ENCODE measurements at regions not wholly inside any gene's neighbourhood (a gene's known extent, or its start where the extent isn't known, plus 50 kb on each side); places are given as distances from the start of the nearest gene placed in this dataset.

DNA sequence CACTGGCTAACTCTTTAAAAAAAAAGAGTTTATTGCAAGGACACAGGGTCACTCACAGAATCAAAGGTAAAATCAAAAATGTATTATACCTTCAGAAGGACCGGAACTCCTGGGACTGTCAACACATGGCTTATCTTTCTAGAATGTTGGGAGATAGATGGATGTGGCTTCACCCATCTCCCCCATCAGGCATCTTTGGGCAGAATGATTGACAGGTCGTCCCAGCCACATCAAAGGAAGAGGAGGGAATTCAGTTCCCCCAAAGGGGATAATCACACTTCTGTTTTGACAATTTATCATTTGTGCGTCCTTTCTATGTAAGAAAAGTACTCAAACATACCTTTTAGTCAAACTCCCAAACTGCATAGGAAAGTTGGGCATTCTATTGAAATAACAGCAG is 228.6 kb upstream of the CDH5 start:
- DNase-seq (ENCODE audit: low read depth in 3 of 3): no peak

DNA sequence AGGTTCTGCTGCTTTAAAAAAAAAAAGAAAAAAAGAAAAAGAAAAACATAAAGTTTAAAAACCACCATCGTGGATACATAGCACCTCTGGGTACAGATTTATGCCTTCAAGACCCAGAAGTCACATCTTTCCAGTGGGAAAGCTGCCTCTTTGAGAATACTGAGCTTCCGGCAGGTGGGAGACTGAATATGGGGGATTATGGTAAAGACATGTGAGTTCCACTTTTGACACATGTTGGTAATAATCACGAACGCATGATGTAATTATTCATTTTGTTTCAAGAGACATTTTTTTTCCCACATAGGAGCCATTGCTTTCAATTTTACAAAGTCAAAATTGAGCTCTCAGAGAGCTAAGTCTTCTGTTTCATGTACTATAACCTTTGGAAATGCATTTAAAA is 229.7 kb upstream of the CDH5 start:
- DNase-seq (ENCODE audit: low read depth in 3 of 3): no peak

DNA sequence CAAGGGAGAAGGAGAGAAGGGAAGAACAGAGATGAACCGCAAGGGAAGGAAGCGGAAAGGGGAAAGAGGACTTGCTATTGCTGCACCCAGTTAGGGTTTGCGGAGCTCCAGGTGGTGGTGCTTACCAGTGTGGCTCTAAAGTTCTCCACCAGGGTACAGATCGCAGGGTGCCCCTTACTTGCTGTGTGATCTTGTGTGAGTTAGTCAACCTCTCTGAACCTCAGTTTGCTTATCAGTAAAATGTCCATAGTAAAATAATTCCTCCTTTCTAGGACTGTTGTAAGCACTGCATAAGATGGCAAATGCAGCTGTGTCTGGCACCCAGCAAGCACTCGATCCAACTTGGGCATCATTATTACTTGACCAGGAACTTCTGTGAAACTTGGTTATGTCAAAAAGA is 230.7 kb upstream of the CDH5 start:
- DNase-seq (ENCODE audit: low read depth in 3 of 3): no peak

DNA sequence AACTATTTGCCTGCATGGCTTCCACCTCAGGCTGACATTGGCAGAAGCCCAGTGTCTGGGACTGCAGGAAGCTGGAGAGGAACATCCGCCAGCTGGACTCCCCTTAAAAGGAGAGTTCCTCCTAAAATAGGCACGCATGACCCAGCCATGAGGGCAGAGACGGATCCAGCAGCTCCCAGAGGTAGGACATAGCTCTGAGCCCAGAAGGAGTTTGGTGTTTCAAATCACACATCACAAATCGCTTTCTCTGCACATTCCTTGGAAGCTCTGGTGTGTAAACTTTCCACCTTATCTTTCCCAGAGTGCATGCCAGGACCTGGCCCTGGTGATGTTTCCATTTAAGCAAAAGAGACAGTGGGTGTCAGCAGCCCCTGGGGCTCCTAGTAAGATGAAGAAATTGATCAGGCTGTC is 231.1 kb upstream of the CDH5 start:
- DNase-seq (ENCODE audit: low read depth in 3 of 3): no peak

DNA sequence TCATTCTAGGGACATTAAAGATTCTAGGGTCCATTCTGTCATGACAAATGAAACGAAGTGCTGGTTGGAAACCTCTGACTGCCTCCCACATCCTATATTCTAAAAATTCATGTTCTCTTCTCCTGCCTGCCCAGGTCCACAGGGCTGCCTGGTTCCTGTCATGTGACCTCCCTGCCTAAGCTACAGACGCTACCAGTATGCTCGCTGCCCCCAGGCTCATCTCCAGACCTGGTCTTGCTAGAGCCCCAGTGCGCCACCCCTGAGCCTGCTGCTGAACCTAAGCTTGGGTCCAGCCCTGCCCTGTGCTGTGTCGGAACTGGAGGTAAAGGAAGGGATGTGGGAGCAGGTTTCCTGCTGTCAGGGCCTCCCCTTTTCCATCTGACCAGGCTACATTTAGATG is 231.6 kb upstream of the CDH5 start:
- DNase-seq (ENCODE audit: low read depth in 3 of 3): no peak

DNA sequence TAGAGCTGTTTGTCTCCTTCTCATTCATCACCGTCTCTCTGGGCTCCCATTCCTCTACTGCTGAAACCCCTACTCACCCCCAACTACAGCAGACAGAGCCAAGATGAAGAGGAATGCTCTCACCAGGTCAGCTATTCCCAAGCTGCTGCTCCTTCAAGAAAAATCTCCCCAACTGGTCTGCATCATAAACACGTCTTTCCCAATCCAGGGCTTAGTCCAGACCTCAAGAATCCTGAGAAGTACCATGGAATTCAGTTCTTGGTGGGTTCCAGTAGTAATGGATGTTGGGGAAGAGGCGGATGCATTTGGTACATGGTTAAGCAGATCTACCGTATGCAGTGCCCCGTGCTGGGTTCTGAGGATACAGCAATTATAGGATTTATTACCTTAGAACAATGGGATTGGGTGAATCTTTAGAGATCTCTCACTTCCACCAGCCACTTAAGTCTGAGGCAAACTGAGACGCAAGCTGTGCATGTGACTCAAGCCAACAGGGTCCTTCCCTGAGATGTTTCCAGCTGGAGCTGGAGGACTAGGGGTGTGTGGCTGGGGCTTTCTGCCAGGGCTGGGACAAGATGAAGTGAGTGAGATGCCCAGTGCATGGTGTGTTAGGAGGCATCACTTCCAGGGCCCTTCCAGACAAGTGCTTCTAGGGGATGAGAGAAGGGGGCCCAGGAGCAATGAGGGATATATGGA is 232.7 kb upstream of the CDH5 start:
- no peak for DNase-seq (ENCODE audit: low read depth in 3 of 3)

DNA sequence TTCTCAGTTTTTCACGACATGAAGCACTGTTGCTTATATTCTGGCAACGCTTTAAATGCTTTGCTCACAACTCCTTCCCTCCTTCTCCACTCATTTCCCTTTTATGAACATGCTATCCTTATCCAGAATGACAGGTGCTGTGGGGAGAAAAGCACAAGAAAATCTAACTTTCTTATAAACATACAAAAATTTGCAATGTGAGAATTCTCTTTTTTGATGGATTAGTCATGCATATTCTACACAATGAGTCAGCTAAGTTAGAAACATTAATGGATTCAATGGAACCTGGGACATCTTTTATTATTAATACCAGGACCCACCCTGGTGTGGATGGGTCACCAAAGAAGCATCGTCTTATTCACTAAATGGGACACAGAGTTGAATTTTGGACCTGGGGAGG is 234.6 kb upstream of the CDH5 start:
- DNase-seq (ENCODE audit: low read depth in 3 of 3): no peak

DNA sequence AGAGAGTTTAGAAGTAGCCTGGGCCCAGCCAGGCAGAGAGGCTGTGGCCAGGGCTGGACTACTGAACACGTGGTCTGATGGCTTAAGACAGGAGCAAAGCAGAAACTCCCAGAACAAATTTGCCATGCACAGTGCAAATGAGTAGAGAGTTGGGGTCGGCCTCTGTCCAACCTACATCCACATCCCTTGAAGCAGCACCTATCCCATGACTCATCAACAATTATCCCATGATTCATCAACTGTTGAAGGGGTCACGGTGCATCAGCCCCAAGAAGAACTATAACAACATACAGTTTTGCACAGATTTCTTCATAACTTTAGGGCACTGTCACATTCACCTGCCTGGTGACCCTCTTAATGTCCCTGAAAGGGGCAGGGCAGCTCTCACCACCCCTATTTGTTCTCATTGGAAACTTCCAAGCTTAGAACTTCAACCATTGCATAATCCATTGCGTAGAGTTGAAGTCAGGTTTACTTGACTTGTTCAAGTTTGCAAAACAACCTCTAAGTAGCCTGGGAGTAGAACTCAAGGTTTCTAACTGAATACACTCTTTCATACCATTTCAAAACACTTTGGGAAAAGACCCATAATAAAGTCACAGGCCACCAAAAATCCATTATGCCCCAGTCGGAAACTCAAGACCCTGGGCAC is 235.2 kb upstream of the CDH5 start:
- DNase-seq (ENCODE audit: low read depth in 3 of 3): no peak

DNA sequence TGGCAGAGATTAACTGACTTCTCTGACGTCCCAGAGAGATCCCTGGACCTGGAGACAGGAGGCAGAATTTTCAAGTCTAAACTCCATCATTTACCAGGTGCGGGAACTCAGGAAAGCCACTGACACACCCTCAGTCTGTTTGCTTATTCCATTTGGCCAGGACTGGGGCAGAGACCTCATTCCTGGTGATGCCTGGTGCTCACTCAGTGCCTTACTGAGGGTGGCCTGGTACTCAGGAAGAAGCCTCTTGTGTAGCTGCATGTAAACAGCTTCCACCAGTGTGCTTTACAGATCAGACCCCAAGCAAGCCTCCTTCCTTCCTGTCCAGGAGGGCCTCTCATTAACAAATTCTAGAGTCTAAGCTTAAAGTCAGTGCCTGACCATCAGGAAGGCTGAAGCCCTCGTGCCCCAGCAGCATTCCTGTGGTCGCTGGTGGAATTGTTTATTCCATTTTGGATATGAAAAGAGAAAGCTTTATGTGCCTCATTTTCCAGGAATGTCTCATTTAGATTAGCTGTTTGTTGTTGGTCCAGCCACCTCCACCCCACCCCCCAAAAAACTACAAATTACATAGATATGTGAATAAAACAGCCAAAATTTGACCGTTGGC is 236.1 kb upstream of the CDH5 start:
- DNase-seq (ENCODE audit: low read depth in 3 of 3): no peak

DNA sequence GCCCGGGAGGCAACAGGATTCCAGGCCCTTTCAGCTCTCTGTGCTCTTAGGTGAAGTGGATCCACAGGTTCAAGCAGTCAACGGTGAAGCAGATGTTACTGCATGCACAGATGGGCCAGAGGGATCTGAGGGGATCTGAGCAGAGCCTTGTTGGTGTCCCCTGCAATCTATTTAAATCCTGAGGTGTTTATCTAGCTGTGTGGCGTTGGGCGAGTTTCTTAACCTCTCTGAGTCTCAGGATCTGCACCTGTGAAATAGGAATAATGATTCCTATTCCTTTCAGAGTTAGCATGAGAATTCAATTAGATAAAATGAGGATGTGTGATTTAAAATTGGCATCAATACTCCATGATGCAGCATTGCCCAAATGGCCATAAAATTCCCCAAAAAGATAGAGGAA is 237.3 kb upstream of the CDH5 start:
- no peak for DNase-seq (ENCODE audit: low read depth in 3 of 3)

DNA sequence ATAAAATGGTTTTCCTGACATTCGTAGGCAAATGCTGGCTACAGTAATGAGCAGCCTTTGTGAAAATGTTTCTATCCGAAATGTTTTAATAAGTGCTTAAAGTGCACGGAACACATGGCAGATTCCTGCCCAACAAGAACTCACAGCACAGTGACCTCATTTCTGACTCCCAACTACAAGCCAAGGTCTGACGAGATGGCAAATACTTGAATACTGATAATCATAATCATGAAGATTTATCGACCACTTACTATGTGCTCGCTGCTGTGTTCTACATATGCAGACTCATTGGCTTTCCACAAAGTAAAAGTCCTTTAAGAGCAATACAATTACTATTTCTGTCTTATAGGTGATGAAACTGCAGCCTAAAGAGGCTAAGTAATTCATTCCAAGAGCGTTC is 238.1 kb upstream of the CDH5 start:
- DNase-seq (ENCODE audit: low read depth in 3 of 3): no peak

DNA sequence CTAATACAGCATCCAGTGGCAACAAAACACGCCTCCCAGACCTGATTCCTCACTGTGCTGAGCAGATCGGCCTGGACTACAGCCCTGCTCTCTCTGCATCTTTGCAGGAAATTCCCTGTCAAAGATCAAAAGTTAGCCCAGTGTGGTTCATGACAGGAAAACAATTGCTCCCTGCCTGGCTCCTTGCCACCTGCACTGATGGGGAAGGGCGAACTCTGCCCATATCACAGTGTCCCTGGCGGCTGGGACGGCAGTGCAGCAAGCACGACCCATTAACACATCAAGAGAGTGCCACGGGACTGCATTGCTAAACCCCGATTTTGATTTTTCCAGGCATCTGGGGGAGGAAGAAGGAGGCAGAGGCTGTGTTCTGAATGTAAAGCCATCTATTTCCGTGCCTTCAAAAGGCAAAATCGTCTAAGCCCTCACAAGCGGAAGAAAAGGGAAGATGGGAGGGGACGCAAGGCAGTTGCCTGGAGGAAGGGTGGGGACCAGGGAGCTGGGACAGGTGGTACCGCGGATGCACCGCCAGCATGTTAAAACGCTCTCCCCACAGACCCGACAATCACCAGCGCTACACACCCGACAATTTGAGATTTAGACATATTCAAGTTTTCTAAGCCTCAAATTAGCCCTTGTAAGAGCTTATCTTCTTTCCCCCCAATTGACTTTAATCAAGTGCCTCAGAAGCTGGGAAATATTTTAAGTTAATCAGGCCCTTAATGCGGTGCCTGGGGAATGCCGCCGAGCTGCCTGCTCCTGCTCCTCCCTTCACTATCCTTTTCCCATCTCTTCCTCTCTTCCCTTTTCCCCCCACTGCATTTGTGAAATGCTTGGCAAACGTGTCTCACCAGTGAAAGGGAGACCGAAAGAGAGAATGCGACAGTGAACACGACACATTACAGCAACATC is 238.8 kb upstream of the CDH5 start:
- DNase-seq (ENCODE audit: low read depth in 3 of 3): no peak

DNA sequence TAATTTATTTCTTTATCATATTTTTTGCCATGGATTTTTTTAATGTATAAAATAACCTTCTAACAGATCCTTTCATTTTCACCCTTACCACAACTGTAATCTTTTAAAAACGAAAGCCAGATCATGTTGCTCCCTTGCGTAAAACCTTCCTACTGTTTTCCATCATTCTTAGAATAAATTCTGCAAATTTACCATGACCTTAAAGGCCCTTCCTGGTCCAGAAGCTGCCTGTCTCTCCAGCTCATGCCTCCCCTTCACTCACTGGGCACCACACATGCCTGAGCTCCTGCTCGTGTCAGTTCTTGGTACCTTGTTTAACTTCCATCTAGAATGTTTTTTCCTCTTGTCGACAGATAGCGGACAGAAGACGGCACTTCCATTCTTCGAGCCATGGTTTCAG is 245.0 kb upstream of the CDH5 start:
- DNase-seq (ENCODE audit: low read depth in 3 of 3): no peak

DNA sequence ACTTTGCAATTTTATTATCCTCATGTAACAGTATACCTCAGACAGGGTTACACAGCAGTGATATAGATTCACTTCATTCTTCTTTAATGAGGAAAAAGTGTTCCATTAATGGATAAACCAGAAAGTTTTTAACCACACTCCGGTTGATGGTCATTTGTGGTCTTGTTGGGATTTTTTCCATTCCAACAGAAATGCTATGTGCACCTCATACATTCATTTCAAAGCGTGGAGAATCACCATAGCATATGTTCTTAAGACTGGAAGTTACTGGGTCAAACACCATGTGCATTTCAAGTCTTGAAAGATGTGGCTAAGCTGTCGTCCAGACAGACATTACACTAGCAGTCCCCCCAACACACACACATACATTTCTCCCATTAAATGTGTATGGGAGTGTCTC is 245.8 kb upstream of the CDH5 start:
- no peak for DNase-seq (ENCODE audit: low read depth in 3 of 3)

DNA sequence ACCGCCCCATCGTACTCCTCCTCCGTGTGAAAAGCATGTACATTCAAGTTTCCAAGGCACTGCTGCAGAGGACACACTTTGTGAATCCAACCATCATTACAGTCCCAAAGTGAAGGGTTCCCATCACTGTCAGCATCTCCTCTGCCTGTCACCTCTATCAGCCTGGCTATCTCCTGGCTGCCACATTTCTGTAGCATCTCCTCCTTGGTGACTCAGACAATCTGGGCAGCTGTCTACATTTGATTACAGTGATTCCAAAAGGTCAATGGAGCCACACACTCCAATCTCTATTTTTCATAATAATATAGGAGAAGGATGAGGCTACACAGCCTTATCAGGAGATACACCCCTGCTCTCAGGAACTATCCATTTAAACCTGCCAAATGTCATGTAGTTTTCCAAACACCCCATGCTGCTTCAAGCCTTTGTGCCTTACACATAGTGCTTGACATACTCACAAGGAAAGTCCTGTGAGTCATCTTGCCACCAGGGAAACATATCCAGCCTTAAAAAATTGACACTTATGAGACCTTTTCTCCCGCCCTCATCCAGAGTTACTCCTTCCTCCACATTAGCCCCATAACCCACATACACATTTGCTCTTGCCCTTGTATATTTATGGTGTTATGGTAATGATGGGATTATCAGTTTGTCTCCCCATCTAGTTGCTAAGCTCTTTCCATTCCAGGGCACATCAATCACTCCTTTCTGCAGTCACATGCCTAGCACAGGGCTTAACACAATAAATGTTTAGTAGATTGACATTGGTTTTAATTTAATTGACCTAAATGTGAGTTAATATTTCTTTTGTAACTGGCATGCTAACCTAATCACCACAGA is 250.1 kb upstream of the CDH5 start:
- no peak for DNase-seq (ENCODE audit: low read depth in 3 of 3)

DNA sequence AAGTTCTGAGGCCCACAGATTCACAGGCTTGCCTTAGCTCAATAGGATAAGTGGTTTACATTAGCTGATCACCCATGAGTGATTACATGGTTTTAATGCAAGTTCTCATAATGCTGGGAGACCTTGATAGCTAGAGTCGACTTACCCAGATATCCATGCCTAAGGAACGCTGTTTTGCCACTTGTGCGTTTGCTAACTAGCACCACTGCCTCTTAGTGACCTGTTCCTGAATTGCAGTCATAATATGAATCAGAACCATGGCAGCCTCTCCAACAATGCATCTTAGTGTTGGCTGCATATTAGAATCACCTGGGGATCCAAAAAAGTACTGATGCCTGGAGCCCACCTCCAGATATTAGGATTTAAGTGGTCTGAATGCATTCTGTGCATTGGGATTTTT is 251.1 kb upstream of the CDH5 start:
- DNase-seq (ENCODE audit: low read depth in 3 of 3): no peak

DNA sequence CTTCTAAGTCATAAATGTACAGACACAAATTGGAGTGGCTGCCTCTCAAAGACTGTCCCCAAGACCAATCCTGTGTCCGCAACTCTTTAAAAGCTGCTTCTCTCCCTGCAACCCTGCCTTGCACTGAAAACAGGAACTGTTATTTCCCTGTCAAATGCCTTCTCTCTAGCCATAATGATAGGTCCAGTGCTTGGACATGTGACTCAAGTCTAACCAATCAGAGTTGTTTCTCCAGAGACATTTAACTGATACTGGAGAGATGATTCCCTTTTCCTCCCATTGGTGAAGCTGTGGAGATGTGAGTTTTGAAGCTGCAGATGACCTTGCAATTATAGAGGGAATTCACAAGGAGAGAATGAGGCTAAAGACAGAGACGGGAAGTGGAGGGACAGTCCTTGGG is 253.3 kb upstream of the CDH5 start:
- no peak for DNase-seq (ENCODE audit: low read depth in 3 of 3)

DNA sequence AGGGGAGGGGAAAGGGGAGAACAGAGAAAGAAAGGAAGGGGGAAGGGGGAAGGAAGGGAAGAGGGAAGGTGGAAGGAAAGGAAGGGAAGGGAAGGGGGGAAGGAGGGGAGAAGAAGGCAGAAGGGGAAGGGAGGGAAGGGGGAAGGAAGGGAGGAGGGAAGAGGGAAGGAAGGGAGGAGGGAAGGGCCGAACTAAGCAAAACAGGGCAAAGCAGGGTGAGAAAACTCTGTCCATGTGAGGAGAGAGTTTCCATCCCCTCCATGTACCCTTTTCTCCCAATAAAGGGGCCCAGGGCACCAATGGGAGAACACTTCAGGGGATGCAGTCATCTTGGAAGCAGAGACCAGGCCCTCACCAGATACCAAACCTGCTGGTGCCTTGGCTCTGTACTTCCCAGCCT is 256.8 kb upstream of the CDH5 start:
- no peak for DNase-seq (ENCODE audit: low read depth in 3 of 3)

DNA sequence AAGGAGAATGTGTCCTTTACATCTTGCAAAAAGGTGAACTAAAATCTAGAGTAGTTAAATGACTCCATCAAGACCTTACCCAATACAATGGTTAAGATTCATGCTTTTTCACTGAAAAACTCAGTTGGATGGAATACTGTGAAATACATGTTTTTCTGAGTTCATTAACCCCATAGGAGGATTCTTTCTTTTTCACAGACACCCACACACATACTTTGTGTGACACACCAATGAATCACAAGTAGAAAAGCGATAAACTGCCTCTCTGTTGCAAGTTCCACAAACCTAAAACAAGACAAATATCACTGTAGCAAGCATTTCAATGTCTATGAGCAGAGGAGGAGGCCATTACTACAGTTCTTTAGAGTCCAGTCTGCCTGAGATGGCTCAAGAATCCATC is 258.8 kb upstream of the CDH5 start:
- DNase-seq (ENCODE audit: low read depth in 3 of 3): no peak

DNA sequence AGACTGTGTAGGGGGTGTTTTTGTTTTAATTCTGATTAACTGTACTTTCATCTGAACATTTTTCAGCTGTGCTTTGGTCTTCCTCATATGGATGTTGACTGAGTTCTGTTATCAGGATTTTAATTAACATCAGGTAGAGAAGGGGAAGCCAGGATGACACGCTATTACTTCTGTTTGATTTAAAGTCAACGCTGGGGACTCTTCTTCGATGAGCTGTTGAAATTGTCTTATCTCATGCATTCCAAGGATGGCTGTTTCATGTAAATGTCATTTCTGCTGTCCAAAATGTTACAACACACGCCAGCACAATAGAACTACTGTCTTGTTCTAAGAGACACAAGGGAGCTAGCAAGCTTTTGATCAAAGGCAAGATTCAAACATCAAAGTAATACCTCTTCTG is 263.3 kb upstream of the CDH5 start:
- no peak for DNase-seq (ENCODE audit: low read depth in 3 of 3)

DNA sequence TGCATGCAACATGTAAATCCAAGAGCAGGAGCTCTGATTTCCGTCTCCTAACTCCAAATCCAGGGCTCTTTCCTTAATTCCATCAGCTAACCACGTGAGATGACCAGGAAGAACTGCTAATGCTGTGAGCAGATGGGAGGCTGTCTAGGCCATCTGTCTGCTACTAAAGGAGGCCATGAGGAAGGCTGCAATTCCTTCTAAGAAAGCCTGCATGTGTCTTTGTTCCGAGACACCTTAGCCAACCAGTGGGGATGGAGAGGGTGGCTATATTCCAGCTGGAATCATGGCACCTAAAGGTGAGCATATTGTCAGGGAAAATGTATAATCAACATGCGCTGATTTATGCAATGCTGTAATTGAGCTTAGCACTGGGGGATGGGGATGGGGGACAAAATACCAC is 267.2 kb upstream of the CDH5 start:
- no peak for DNase-seq (ENCODE audit: low read depth in 3 of 3)

DNA sequence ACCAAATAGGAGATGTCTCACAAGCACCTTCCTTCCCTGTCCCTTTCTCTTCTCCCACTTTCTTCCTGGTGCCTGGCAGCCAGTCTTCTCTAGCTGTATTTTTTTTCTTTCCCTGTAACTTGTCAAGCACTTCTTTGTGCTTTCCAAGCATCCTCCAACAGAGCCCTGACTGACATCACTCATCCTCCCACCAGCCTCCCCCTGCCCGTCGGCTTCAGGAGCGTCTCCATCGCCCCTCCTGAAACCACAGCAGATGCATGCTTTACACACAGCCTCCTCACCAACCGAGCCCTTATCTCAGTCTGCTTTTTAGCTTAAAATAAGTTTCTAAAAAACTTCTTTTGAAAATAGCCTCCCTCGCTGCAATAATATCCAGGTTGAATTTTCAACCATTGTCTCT is 268.7 kb upstream of the CDH5 start:
- DNase-seq (ENCODE audit: low read depth in 3 of 3): no peak

All from stimulated activated CD4-positive, alpha-beta T cell treated with anti-CD3 and anti-CD28 coated beads, TNF-alpha, amount 100 ng/mL, for 48 hours (primary cell).